HG02840 (cell line): ENCODE measurements at regions not wholly inside any gene's neighbourhood (a gene's known extent, or its start where the extent isn't known, plus 50 kb on each side); places are given as distances from the start of the nearest gene placed in this dataset.

Experiments used
- ATAC-seq: cut with Tn5 transposase; IDR thresholded peaks from one replicate; pipeline ENCODE4 v1.9.1; 2021; ENCODE audit warnings: mild to moderate bottlenecking, moderate library complexity, moderate number of reproducible peaks; ENCODE audit not compliant: unreplicated experiment, low FRiP score

DNA sequence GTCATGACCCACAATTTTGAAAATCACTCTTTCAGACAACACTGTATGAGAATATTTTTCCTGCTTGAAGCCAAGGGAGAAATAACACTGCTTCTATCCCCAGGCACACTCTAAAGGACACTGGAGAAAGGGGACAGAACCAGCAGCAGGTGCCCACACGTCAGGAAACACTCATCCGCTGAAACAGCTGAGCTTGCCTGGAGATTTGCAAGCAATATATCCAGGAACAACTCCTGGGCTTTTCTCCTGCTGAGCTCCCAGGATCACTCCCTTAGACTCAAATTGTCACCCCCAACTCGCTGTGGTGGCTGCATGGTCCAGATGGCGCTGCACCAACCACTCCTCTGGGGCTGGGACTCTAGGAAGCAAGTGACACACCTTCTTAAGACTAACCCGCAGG, 186.7 kb downstream of the ARL4C start:
- no peak for ATAC-seq

- ATAC-seq = no peak
Observed at GRCh38 chr2:234309431-234309830, 187.4 kb downstream of the ARL4C start.

- ATAC-seq = peak; percentile 73
Observed at GRCh38 chr2:234308813-234309195, 188.1 kb downstream of the ARL4C start.

DNA sequence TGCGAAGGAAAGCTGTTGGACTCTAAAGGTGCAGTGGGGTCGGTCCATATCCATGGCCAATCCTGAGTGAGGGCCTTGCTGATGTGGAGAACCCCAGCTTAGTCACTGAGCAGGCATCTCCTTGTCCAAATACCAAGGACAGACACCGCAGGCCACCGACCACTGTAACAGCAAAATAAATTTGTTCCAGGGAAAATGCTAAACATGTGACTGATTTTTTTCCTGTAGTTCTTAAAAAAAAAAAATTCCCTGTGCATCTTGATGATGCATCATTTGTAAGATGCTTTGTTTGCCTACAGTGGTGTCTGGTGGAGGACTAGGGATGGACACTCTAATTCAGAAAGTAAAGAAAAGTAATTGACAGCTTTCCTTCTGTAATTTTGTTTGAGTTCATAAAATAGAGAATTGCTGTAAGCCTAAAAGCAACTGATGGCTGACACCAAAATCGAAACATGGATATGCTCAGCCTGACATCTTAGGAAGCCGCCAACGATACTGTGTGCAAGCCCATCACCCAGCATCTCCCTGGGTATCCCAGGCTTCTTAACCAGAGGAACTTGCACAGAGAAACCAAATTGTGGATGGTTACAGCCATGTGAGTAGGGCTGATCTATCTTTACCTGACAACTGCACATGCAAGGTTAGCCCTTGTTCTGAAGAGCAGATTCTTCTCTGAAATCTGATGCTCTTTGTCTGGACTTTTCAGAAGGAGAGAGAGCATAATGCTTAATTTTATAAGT, 188.6 kb downstream of the ARL4C start:
- no peak for ATAC-seq

DNA sequence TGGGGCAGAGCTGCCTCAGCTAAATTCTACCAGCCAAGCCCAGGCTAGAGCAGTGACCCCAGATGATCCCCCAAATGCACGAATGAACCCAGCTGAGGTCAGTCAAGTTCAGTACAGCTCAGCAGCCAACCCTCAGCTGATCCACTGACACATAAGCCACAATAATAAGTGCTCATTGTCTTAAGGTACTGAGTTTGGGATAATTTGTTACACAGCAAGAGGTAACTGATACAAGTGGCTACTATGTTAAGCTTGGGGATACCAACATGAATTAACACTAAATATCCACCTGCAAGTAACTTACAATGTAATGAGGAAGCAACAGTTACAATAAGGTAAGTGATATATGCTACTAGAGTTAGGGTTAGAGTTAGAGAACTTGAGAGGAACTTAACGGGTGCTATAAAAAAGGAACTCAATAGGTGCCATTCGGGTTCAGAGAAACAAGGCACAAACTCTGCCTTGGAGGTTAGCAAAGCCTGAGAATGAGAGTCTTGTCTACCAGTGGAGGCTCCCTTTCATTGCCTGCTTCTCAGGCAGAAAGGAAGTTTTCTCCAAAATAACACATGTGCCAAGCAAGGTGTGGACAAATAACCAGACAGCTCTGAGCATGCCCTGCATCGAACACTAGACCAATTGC, 189.4 kb downstream of the ARL4C start:
- ATAC-seq = no peak

GRCh38 chr2:234306426-234307173, 190.3 kb downstream of the ARL4C start:
- no peak for ATAC-seq

- no peak for ATAC-seq
Observed at GRCh38 chr2:234305846-234306245, 191.0 kb downstream of the ARL4C start.

- ATAC-seq = no peak
Observed at GRCh38 chr2:234304950-234305349, 191.9 kb downstream of the ARL4C start.

DNA sequence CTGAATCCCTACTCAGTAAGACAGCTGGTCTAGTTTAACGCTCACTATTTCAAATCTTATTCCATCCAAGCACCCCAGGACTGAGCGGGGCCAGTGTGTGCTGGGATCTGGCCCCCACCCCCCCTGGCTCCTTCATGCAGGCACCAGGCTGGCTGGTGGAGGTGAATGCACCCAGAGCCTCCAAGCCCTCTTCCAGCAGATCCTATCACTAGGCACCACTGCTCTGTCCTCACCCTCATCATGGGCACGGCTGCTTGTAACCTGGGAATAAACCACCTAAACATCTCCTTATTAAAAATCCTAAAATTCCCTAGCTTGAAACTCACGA, 194.3 kb downstream of the ARL4C start:
- no peak for ATAC-seq

- no peak for ATAC-seq
Observed at GRCh38 chr2:234300932-234301823, 195.7 kb downstream of the ARL4C start.

- ATAC-seq = no peak
Observed at GRCh38 chr2:234300391-234300925, 196.4 kb downstream of the ARL4C start.

DNA sequence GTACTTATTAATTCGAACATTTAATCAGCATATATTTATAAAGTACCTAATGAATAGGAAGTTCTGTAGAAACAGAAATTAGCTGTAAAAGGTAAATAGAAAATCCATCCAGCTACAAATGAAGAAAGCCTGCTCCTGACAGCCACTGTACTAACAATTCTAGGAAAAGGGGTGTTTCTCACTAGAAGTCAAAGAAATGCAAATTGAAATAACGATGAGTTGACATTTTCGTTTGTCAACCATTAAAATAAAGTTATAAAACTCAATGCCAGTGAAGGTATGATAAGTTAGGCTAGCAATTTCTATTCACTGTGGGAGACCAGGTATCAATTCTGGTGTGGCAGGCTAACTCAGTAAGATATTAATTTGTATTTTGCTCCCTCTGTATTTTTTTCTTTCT, 198.0 kb downstream of the ARL4C start:
- ATAC-seq = no peak

DNA sequence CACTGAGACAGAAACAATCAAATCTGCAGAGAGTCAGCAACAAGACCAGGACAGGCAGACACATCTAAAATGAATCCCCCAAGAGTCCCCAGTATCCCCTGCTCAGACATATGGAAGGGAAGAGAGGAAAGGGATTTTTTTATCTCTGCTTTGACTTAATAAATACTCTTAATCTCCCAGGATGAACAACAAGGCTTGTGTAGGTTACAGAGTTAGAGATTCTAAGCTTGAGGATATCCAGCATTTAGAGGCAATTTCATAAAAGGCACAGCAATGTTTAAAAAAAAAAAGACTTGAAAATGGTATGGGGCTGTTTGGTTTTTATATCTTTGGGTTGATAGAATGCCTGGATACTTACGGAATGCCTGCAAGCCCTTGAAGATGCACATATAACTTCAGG, 199.9 kb downstream of the ARL4C start:
- ATAC-seq = no peak

DNA sequence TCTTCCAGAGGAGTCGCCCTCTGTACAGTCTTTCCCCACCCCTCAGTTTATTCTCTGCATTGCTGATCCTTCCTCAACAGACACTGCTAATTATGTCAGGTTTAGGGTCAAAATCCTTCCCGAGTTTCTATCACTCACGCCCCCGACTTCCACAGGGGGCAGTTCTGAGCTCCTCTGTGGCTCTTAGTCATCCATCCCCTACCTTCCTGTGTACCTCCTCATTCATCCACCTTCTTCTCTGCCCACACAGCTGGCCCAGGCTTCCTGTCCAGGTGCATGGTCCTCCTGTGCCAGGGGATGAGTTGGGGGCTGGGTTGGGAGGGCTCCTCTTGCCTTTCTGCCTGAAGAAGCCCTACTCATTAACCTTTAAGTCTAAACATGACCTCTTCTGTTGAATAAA, 202.9 kb downstream of the ARL4C start:
- no peak for ATAC-seq

DNA sequence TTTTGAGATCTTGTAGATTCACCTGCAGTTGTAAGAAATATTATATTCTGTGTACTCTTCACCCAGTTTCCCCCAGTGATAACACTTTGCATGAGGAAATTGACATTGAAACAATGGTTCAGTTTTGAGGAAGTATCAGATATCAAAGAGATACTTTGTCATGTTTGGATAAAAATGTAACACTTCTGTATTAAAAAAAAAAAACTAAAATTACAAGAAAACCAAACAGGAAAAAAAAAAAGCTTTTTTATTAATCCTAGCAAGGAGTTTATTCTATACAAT, 204.0 kb downstream of the ARL4C start:
- ATAC-seq = no peak

- ATAC-seq = no peak
Observed at GRCh38 chr2:234292205-234292961, 204.5 kb downstream of the ARL4C start.

GRCh38 chr2:234291765-234292204, 205.1 kb downstream of the ARL4C start:
- no peak for ATAC-seq

DNA sequence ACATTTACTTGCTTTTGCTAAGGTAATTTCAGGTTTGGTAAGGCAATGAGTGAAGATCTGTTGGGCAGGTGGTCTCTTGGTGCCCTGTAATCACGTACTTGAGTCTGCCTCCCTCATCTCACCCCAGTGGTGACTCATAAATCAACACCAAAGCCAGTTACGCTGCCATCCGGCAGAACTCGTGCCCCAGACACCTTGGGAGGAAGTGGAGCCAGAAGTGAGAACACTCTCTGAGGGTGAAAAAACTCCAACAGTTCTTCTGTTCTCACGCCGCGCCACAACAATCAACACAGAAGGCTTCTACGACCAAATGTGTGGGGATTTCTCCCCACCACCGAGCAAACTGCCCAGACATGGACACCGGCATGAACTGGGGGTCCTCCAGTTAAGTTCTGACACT, 206.2 kb downstream of the ARL4C start:
- ATAC-seq = no peak

DNA sequence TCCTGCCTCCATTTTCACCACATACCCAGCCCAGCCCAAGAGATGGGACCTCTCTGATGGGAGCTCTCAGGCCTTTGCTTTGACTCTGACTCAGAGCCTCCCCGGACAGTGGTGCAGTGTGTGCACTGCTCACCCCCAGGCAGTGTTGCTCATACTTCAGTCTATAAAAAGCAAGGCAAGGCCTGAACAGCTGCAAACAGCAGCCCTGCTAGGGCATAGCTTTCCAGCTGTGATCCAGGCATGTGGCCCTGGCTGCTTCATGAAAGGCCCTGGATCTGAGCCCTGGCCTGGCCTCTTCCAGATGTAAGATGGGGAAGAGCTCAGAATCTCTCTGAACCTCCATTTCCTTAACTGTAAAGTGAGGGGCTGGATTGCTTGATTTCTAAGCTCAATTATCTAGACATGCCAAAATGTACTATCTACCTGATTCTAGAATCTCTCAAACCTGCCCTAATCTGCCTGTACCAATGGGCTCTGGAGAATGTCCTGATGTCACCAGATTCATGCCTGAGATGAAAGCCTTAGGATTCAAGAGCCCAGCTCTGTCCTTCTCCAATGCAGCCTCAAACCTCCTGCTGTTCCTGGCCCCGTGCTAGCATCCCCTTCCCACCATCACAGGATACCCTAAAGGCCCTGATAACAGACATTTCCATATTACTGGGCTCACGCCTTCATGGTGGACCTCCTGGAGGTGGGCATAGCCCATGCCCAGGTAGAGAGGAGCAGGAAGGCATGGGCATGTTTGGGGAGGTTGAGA, 206.9 kb downstream of the ARL4C start:
- ATAC-seq = no peak
